ENCODE measurements at regions not wholly inside any gene's neighbourhood (a gene's known extent, or its start where the extent isn't known, plus 50 kb on each side); places are given as distances from the start of the nearest gene placed in this dataset.

GRCh38 chr1:117707371-117707770 lies 101.5 kb downstream of the TENT5C start:
- POLR2A ChIA-PET, result interaction anchor here (0.7 kb wide), 1 partner anchor 1442 kb away, joined by 3 read pairs; no protein-coding TSS in a partner anchor
- intact Hi-C loops (cut with micrococcal nuclease), result no loop called here
- Histone ChIP-seq H3K79me2 (ENCODE audit: control insufficient read depth, insufficient read depth, low read length) (no peaks in the 10 kb centered on the region), H3K27ac (ENCODE audit: extremely low read depth, low read depth, low read length) (no peak overlapping the region; the same call in 2 of the 3 replicates), H3K36me3 (ENCODE audit: control insufficient read depth, insufficient read depth, low read length) (no peaks in the 10 kb centered on the region), H3K9me3 (replicated peaks; ENCODE audit: control insufficient read depth, insufficient read depth, low read depth, low read length) (peaks cover 20% of the 10 kb centered on the region), H4K20me1 (replicated peaks; ENCODE audit: control insufficient read depth, insufficient read depth, low read length) (no peaks in the 10 kb centered on the region), H3K4me2 (ENCODE audit: insufficient read depth, low read length) (no peak overlapping the region), H3K9ac (ENCODE audit: insufficient read depth in 1 of 2, low read depth in 2 of 2, low read length in 2 of 2) (no peak overlapping the region), H3K9me1 (ENCODE audit: control insufficient read depth, insufficient read depth, low read length) (no peaks in the 10 kb centered on the region), H3K27me3 (ENCODE audit: control insufficient read depth in 2 of 2, insufficient read depth in 2 of 2, low read length in 2 of 2) (no peaks in the 10 kb centered on the region), H2AFZ (ENCODE audit: low read depth, low read length) (peak overlapping the region; percentile 78), H3K4me1 (replicated peaks in 1 of 2; ENCODE audit: control insufficient read depth in 2 of 2, insufficient read depth in 2 of 2, low read length in 2 of 2) (peaks cover 9 to 25% of the 10 kb centered on the region in 2 experiments; a peak in 4 of 5 replicates), H3K4me3 (no peak overlapping the region)
- no peak for FAIRE-seq
- TF ChIP-seq HDAC1 (IDR thresholded peaks at IDR 0.05) (no peak), TBL1XR1 (IDR thresholded peaks at IDR 0.05; ENCODE audit: low read length in 2 of 2) (no peak), ZNF253 (CRISPR knock-in tag; conservative IDR thresholded peaks at IDR 0.05) (no peak), DMBX1 (CRISPR knock-in tag; IDR thresholded peaks at IDR 0.05; ENCODE audit: borderline replicate concordance) (no peak), ZNF717 (CRISPR knock-in tag; IDR thresholded peaks at IDR 0.05) (no peak), TRIM24 (IDR thresholded peaks at IDR 0.05) (peak; percentile 31 to 61; a peak in 2 of 4 replicates), SAFB2 (IDR thresholded peaks at IDR 0.05; ENCODE audit: borderline replicate concordance, low read depth, low read length, severe bottlenecking) (no peak), ZSCAN32 (CRISPR knock-in tag; IDR thresholded peaks at IDR 0.05) (no peak), KLF10 (CRISPR knock-in tag; IDR thresholded peaks at IDR 0.05) (no peak), MXD1 (CRISPR knock-in tag; IDR thresholded peaks at IDR 0.05; ENCODE audit: borderline replicate concordance, poor library complexity, severe bottlenecking) (no peak), KDM4B (IDR thresholded peaks at IDR 0.05; ENCODE audit: borderline replicate concordance in 2 of 2, low read depth in 1 of 2) (no peak), ATF7 (IDR thresholded peaks at IDR 0.05) (no peak), TRIM28 (IDR thresholded peaks at IDR 0.05) (peak; percentile 92), ZNF316 (IDR thresholded peaks at IDR 0.05) (peak; percentile 90), ZC3H11A (IDR thresholded peaks at IDR 0.05; ENCODE audit: low read depth, low read length) (no peak), ETS1 (conservative IDR thresholded peaks at IDR 0.05; ENCODE audit: control insufficient read depth, low read depth, low read length) (no peak), SNAPC5 (CRISPR knock-in tag; IDR thresholded peaks at IDR 0.05) (no peak), ZNF696 (CRISPR knock-in tag; conservative IDR thresholded peaks at IDR 0.05) (no peak), ZNF551 (CRISPR knock-in tag; IDR thresholded peaks at IDR 0.05) (no peak), CBX3 (IDR thresholded peaks at IDR 0.05; ENCODE audit: borderline replicate concordance in 1 of 2, low read length in 2 of 2) (0 out of 3 replicates have a peak, but pooled peaks of 1 of the 2 experiments have one; percentile 40), CEBPB (tag; IDR thresholded peaks at IDR 0.05) (no peak), HIVEP1 (CRISPR knock-in tag; IDR thresholded peaks at IDR 0.05) (no peak), SNRNP70 (optimal IDR thresholded peaks at IDR 0.05; ENCODE audit: low read depth, low read length) (no peak)
- no peak for ATAC-seq
- CTCF ChIA-PET (ENCODE audit: low intra/inter-chr PET ratio), result no interaction called here
- in situ Hi-C loops (cut with MboI), result no loop called here
- no TSS peak for BruUV-seq (replicated peaks)
- DNase-seq (ENCODE audit: extremely low read depth in 1 of 4, low spot score in 3 of 4), result no peak
